NT2/D1 (cell line): ENCODE measurements at regions not wholly inside any gene's neighbourhood (a gene's known extent, or its start where the extent isn't known, plus 50 kb on each side); places are given as distances from the start of the nearest gene placed in this dataset.

Source experiments
- SUZ12 ChIP-seq: IDR thresholded peaks from 2 replicates; pipeline ENCODE4 v1.6.1; 2011; ENCODE audit not compliant: insufficient read length, insufficient read depth; ENCODE audit errors: extremely low read depth
- ZNF274 ChIP-seq: IDR thresholded peaks from 2 replicates; pipeline ENCODE4 v1.6.1; 2011; ENCODE audit warnings: mild to moderate bottlenecking, low read depth, low read length

DNA sequence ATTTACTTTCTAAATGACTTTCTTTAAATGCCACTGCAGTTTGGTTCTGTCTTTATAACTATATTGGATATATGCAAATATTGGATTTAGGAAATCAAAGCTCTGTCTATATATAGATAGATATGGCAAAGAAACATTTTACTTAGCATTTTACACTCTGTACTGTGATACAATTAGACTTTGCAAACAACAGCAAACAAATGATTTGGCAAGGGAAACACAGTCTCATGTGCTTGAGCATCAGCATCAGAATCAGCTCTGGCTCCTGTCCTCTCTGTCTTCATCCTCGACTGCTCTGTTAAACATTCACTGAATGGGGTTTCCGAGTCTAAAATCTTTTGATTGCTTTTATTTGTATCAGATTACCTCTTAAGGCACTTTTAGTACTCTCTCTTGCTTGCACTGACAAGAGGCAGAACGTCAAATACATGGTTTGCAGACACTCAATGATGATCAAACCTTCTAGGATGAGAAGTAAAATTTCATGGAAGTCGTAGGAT is 176.8 kb upstream of the LRP1B start:
- TF ChIP-seq ZNF274 (no peak), SUZ12 (no peak)
